ENCODE measurements at regions not wholly inside any gene's neighbourhood (a gene's known extent, or its start where the extent isn't known, plus 50 kb on each side); places are given as distances from the start of the nearest gene placed in this dataset.

DNA sequence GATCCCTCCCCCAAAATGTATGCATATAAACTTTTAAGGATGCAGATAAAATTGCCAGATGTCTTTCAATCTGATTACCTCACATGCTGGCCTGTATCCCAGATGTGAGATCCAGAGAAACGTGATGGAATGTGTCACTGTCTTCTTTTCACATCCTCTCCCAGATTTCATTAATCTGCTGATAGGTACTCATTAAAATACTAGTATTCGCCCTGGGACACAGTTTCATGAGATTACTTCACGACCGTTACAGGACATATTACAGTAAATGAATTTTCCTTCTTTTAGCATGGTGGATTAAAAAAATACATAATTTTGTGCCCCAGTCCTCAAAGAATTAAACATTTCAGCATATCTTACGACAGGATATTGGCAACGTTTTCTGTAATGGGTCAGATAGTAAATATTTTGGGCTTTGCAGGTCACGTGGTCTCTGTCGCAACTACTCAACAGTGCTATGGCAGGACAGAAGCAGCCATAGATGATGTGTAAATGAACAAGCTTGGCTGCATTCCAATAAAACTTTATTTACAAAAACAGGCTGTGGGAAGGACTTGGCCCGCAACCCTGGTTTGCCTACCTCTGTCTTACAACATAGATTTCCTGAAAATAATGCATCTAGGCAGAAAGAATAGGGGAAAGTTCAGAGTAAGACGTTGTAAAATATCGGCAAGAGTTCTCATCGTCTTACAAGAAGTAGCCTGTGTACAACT, 156.0 kb upstream of the DIO3 start:
- Histone ChIP-seq H3K4me3 (no peak overlapping the region), H3K27me3 (peaks cover 0 to 40% of the 10 kb centered on the region in 2 donors), H3K36me3 (no peaks in the 10 kb centered on the region), H3K4me1 (peaks cover 0 to 11% of the 10 kb centered on the region in 2 donors), H3K9me3 (no peaks in the 10 kb centered on the region), H3K27ac (no peak overlapping the region)
- ATAC-seq (no peak), DNase-seq (peak in 2 of 4 donors; percentile 92 to 94)
- TF ChIP-seq, protein P1, sequence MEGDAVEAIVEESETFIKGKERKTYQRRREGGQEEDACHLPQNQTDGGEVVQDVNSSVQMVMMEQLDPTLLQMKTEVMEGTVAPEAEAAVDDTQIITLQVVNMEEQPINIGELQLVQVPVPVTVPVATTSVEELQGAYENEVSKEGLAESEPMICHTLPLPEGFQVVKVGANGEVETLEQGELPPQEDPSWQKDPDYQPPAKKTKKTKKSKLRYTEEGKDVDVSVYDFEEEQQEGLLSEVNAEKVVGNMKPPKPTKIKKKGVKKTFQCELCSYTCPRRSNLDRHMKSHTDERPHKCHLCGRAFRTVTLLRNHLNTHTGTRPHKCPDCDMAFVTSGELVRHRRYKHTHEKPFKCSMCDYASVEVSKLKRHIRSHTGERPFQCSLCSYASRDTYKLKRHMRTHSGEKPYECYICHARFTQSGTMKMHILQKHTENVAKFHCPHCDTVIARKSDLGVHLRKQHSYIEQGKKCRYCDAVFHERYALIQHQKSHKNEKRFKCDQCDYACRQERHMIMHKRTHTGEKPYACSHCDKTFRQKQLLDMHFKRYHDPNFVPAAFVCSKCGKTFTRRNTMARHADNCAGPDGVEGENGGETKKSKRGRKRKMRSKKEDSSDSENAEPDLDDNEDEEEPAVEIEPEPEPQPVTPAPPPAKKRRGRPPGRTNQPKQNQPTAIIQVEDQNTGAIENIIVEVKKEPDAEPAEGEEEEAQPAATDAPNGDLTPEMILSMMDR (IDR thresholded peaks at IDR 0.05), result no peak
- intact Hi-C loops (cut with DNase I), result no loop called here

GRCh38 chr14:101406921-101407320, 154.4 kb upstream of the DIO3 start:
- intact Hi-C loops (cut with DNase I), result no loop called here
- Histone ChIP-seq H3K27me3 (peaks cover 0 to 24% of the 10 kb centered on the region in 2 donors), H3K36me3 (no peaks in the 10 kb centered on the region), H3K4me3 (no peak overlapping the region), H3K27ac (no peak overlapping the region), H3K4me1 (peaks cover 0 to 7% of the 10 kb centered on the region in 2 donors), H3K9me3 (no peaks in the 10 kb centered on the region)
- ATAC-seq (no peak), DNase-seq (no peak)
- TF ChIP-seq, protein P1 (IDR thresholded peaks at IDR 0.05), result no peak

GRCh38 chr14:101407328-101407727, 154.0 kb upstream of the DIO3 start:
- H3K4me3 ChIP-seq, result no peak overlapping the region
- DNase-seq, result no peak
- H3K27me3 ChIP-seq, result peaks cover 0 to 20% of the 10 kb centered on the region in 2 donors
- H3K4me1 ChIP-seq, result peaks cover 0 to 7% of the 10 kb centered on the region in 2 donors
- TF ChIP-seq, protein P1 (IDR thresholded peaks at IDR 0.05), result no peak
- H3K36me3 ChIP-seq, result no peaks in the 10 kb centered on the region
- intact Hi-C loops (cut with DNase I), result no loop called here
- no peak for ATAC-seq
- no peak overlapping the region for H3K27ac ChIP-seq
- no peaks in the 10 kb centered on the region for H3K9me3 ChIP-seq

DNA sequence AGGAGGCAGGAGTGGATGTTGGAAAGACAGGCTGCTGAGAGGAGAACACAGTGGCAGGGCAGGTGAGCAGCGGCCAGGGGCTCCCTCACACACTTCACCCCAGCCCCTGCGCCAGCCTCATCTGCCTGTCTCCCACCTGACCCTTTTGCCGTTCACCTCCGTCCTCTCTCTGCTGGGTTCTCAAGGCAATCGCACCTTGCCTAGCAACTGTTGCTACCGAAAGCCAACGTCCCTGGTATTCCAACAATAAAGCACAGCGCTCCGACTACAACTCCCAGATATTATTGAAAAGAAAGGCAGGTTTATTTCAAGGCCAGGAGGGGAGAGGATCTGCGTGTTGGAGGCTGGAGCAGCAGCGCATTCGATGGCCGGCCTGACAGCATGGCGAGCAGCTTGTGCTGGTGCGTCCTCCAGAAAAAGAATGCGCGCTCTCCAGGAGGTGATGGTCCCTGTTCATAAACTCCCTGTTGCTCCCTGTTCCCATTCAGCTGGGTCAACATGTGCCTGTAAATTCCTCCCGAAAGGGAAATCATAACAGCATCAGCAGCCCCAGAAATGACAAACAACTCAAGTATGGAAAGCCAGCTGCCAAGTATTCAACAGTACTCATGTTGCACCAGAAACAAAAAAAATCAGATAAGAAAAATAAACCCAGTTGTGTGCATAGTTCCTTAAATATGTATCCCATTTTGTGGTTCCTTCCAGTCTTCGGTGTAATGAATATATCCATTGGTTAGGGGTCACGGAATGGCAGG, 153.0 kb upstream of the DIO3 start:
- Histone ChIP-seq H3K27me3 (peaks cover 0 to 15% of the 10 kb centered on the region in 2 donors), H3K4me3 (no peak overlapping the region), H3K36me3 (no peaks in the 10 kb centered on the region), H3K4me1 (peaks cover 0 to 7% of the 10 kb centered on the region in 2 donors), H3K9me3 (no peaks in the 10 kb centered on the region), H3K27ac (peak overlapping the region in 1 of 2 donors; percentile 33)
- peak; percentile 47 for ATAC-seq
- intact Hi-C loops (cut with DNase I), result no loop called here
- TF ChIP-seq, protein P1 (IDR thresholded peaks at IDR 0.05), result no peak
- peak in 2 of 4 donors; percentile 52 to 59 for DNase-seq

GRCh38 chr14:101409006-101409543, 152.2 kb upstream of the DIO3 start:
- Histone ChIP-seq H3K9me3 (no peaks in the 10 kb centered on the region), H3K27ac (no peak overlapping the region), H3K27me3 (peaks cover 0 to 19% of the 10 kb centered on the region in 2 donors), H3K36me3 (no peaks in the 10 kb centered on the region), H3K4me1 (peaks cover 0 to 7% of the 10 kb centered on the region in 2 donors), H3K4me3 (no peak overlapping the region)
- intact Hi-C loops (cut with DNase I), result no loop called here
- TF ChIP-seq, protein P1 (IDR thresholded peaks at IDR 0.05), result no peak
- DNase-seq, result no peak
- ATAC-seq, result no peak

All from left lung (tissue), 4 donors.